ENCODE measurements at regions not wholly inside any gene's neighbourhood (a gene's known extent, or its start where the extent isn't known, plus 50 kb on each side); places are given as distances from the start of the nearest gene placed in this dataset.

GRCh38 chr9:7402334-7403027, 397.1 kb downstream of the DMAC1 start:
- DNase-seq (ENCODE audit: low read depth in 2 of 2) = no peak

- no peak for DNase-seq (ENCODE audit: low read depth in 2 of 2)
Observed at GRCh38 chr9:7401116-7401515, 398.5 kb downstream of the DMAC1 start.

GRCh38 chr9:7394002-7394774, 405.4 kb downstream of the DMAC1 start:
- no peak for DNase-seq (ENCODE audit: low read depth in 2 of 2)

GRCh38 chr9:7392148-7392547, 407.4 kb downstream of the DMAC1 start:
- DNase-seq (ENCODE audit: low read depth in 2 of 2) = no peak

GRCh38 chr9:7388755-7389154, 410.8 kb downstream of the DMAC1 start:
- DNase-seq (ENCODE audit: low read depth in 2 of 2) = no peak

- no peak for DNase-seq (ENCODE audit: low read depth in 2 of 2)
Observed at GRCh38 chr9:7387840-7388239, 411.7 kb downstream of the DMAC1 start.

- DNase-seq (ENCODE audit: low read depth in 2 of 2) = no peak
Observed at GRCh38 chr9:7382304-7382703, 417.3 kb downstream of the DMAC1 start.

- DNase-seq (ENCODE audit: low read depth in 2 of 2) = no peak
Observed at GRCh38 chr9:7377489-7377888, 422.1 kb downstream of the DMAC1 start.

GRCh38 chr9:7376833-7377232, 422.7 kb downstream of the DMAC1 start:
- no peak for DNase-seq (ENCODE audit: low read depth in 2 of 2)

- no peak for DNase-seq (ENCODE audit: low read depth in 2 of 2)
Observed at GRCh38 chr9:7376213-7376612, 423.4 kb downstream of the DMAC1 start.

- DNase-seq (ENCODE audit: low read depth in 2 of 2) = no peak
Observed at GRCh38 chr9:7375013-7375511, 424.5 kb downstream of the DMAC1 start.

- no peak for DNase-seq (ENCODE audit: low read depth in 2 of 2)
Observed at GRCh38 chr9:7370988-7371387, 428.6 kb downstream of the DMAC1 start.

- DNase-seq (ENCODE audit: low read depth in 2 of 2) = no peak
Observed at GRCh38 chr9:7370381-7370780, 429.2 kb downstream of the DMAC1 start.

GRCh38 chr9:7369384-7369821, 430.2 kb downstream of the DMAC1 start:
- DNase-seq (ENCODE audit: low read depth in 2 of 2) = no peak

- no peak for DNase-seq (ENCODE audit: low read depth in 2 of 2)
Observed at GRCh38 chr9:7368410-7369292, 430.9 kb downstream of the DMAC1 start.

- DNase-seq (ENCODE audit: low read depth in 2 of 2) = no peak
Observed at GRCh38 chr9:7367726-7368125, 431.9 kb downstream of the DMAC1 start.

GRCh38 chr9:7366121-7366520, 433.5 kb downstream of the DMAC1 start:
- no peak for DNase-seq (ENCODE audit: low read depth in 2 of 2)

- no peak for DNase-seq (ENCODE audit: low read depth in 2 of 2)
Observed at GRCh38 chr9:7363777-7364477, 435.7 kb downstream of the DMAC1 start.

GRCh38 chr9:7360513-7360912, 439.1 kb downstream of the DMAC1 start:
- DNase-seq (ENCODE audit: low read depth in 2 of 2) = no peak

GRCh38 chr9:7358876-7359275, 440.7 kb downstream of the DMAC1 start:
- no peak for DNase-seq (ENCODE audit: low read depth in 2 of 2)

- DNase-seq (ENCODE audit: low read depth in 2 of 2) = no peak
Observed at GRCh38 chr9:7354704-7355103, 444.9 kb downstream of the DMAC1 start.

GRCh38 chr9:7348692-7349091, 450.9 kb downstream of the DMAC1 start:
- no peak for DNase-seq (ENCODE audit: low read depth in 2 of 2)

Measured in stimulated activated CD8-positive, alpha-beta memory T cell treated with anti-CD3 and anti-CD28 coated beads, Interleukin-7, amount 100 ng/mL, for 1 hour (primary cell).